GM21723 (cell line): ENCODE measurements at regions not wholly inside any gene's neighbourhood (a gene's known extent, or its start where the extent isn't known, plus 50 kb on each side); places are given as distances from the start of the nearest gene placed in this dataset.
"Not testable (repeated sequence)": the region's sequence is repeated elsewhere in the genome, so short reads cannot be mapped to it uniquely, and the experiment has no call there.

Experiments
- ATAC-seq: cut with Tn5 transposase; IDR thresholded peaks from one replicate; pipeline ENCODE4 v1.9.1; 2021; ENCODE audit warnings: mild to moderate bottlenecking, moderate library complexity; ENCODE audit not compliant: unreplicated experiment

DNA sequence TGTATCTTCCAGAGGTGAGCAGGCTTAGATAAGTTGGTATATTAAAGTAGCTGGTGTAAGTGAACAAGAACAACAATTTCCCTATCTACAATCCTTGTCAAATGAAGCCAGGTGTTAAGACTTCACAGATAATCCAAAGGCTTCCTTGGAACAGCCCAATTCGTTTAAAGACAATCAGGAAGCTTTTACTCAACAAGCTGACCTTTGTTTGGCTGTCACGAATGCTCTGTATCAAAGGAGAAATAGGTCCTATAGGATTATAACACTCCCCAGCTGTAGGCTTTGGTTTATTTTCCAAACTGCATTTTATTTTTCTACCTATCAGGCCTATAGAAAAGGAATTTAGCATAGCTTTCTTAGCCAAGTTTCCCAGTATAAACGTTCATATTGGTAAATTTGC lies 766.5 kb upstream of the GOT2 start:
- no peak for ATAC-seq

DNA sequence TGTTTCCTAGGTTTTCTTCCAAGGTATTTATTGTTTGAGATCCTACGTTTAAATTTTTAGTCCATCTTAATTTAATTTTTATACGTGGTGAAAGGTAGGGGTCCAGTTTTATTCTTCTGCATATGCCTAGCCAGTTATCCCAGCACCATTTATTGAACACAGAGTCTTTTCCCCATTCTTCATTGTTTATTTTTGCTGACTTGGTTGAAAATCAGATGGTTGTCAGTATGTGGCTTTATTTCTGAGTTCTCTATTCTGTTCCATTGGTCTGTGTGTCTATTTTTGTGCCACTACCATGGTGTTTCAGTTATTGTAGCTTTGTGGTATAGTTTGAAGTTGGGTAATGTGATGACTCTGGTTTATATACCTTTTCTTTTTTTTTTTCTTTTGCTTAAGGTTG lies 753.0 kb upstream of the GOT2 start:
- ATAC-seq, result no peak

DNA sequence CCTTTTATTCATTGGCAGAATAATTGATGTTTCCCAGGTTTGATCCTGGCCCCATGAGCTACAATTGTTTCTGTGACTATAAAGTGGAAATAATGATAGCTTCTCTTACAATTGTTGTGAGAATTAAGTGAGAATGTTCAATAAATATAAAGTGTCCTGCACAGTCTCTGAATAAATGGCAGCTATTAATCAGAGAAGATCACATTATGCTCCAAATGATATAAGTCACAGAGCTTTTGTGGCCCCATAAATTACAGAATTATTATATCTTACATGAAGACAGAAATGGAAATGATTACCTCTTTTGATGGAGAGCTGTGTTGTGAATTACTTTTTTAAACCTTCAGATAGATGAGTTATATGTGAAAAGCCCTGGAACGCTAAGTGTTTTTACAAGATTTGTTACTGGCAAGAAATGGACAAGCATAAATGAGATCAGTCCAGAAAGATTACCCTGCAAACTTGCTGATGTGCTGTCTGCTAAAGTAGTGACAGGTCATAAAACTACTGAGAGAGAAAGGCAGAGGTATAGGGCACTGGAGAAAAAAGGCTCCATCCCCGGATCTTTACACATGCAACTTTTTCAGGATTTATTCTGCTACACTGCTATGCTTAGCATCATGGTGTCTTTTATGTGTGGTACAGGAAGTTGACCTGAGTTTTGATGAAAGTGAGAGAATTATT lies 750.9 kb upstream of the GOT2 start:
- no peak for ATAC-seq

DNA sequence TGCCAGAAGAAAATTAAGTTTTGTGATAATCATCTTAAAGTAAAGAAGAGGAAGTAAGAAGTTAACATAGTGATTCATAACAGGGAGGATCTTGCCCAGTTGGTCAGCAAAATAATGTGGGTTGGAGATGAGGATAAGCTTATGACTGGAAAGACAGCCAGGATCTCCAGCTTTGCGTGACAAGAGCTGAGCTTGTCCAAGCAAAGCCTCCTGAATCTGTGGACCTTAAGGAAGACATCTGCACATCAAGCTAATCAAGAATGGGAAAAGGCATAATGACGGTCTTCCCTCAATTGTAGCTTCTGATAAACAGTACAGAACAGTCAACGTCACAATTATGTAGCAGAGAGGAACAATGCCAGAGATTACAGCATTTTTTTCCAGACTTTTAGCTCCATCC lies 744.7 kb upstream of the GOT2 start:
- no peak for ATAC-seq

DNA sequence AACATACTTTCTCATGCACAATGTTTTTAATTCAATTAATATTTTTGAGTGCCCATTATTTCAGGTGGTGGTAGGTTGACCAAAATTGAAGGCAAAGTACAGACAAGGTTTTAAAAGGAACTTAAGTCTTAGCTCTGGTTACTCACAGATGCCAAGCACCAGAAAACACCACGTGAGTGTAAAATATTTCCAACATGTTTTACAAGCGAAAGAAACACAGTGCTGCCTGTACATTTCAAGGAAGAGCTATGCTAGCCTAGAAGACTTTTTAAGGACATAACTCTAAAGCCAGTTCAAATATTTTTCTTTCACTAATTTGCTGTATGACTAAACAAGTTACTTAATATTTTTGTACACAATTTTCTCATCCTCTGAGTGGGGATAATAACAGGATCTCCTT lies 736.4 kb upstream of the GOT2 start:
- no peak for ATAC-seq

DNA sequence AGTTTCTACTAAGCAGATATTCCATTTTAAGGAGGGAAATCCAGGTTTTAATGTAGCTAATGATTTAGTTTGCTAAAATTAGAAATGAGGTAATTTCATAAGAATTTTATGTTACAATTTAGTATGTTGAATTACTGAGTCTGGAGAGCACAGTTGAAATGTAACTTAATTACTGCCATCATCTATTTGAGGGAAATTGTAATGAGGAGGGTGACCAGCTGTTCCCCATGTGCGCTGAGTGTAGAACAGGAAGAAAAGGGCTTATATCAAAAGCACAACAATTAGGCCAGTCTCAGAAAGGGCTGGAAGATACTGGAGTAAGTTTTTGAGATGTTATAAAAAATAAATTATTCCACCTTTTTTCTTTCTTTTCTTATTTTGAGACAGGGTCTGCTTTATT lies 735.1 kb upstream of the GOT2 start:
- ATAC-seq, result no peak

DNA sequence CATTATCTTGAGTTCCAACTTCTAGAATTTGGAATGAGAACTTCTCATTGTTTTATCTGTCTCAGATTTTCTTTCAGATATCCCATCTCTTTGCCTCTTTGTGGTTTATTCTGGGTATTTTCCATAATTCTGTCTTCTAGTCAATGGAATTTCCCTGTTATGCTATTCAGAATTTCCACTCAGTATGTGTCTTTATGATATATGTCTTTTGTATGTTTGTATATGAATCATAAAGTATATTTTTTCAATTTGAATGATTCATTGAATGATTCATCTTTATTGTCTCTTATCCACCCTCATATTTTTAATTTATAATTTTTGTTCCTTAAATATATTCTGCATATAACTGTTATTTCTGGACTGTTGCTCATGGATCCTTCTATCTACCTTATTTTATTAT lies 729.7 kb upstream of the GOT2 start:
- no peak for ATAC-seq

DNA sequence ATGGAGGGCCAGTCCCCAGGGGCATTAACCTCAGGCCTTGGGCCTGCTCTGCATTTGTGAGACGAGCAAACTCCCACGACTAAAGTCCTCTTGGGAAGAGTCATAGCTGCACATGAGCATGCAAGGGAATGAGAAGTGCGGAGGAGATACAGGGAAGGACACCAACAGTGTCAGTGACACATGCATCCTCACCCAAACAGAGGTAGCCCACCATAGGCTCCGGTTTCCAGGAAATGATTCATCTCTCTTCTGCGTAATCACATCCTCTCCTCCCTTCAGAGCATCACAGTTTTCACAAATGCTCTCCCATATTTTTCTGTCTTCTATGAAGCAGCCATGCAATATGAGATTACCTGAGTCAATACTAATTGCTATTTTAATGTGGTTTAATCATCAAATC lies 725.7 kb upstream of the GOT2 start:
- ATAC-seq, result no peak

DNA sequence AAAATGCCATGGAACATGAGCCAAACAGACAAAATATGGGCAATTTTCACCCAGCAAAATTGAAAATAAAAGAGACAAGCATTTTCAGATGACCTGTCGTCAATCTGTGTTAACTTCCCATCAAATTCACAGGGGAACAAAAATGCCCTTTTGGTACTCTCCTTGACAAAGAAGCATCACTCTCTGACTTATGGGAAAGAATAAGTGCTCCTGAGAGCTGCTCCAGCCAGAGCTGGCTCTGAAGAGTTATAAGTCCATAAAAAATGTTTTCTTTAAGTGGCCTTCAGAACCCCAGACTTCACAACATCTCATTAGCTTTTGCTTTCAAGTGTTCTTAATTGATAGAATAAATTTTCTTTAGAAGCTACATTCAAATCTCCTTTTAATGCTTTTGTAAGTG lies 721.4 kb upstream of the GOT2 start:
- no peak for ATAC-seq

DNA sequence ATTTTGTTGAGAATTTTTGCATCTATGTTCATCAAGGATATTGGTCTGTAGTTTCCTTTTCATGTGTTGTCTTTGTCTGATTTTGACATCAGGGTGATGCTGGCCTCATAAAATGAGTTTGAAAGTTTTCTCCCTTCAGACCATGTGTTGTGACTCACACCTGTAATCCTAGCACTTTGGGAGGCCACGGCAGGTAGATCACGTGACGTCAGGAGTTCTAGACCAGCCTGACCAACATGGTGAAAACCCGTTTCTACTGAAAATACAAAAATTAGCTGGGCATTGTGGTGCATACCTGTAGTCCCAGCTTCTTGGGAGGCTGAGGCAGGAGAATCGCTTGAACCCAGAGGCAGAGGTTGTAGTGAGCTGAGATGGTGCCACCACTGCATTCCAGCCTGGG lies 716.4 kb upstream of the GOT2 start:
- ATAC-seq, result not testable (repeated sequence)

DNA sequence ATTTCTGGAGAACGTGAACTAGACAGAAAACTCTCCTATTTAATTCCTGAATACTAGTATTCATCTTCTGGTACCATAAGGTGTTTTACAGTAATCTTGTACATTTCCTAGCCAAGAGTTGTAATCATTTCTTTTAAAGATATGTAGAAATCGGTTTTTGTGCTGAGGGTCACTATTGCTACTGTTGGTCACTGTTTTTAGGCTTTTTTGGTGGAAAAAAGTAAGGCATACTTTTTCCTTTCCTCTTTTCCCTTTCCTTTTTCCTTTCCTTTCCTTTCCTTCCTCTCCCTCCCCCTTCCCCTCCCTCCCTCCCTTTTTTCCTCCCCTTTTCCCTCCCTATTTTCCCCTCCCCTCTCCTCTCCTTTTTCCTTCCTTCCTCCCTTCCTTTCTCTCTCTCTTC lies 706.4 kb upstream of the GOT2 start:
- ATAC-seq, result no peak

DNA sequence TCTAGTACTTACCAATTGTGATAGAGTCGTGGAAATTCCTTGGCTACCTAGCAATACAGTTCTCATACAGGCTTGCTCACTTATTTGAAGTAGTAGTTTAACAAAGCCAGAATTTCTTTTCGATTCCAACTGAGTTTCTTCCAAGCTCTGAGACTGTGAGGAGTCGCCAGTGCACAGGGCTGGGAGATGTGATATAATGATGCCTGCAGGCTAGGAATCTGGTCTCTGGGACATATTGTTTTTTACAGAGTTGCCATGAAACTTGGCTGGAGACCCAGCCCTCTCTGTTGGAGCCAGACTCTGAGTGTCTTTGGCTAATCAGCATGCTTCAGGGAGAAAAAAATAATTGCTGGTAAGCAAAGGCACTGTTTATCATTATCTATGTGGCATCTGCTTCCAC lies 698.8 kb upstream of the GOT2 start:
- ATAC-seq, result no peak

DNA sequence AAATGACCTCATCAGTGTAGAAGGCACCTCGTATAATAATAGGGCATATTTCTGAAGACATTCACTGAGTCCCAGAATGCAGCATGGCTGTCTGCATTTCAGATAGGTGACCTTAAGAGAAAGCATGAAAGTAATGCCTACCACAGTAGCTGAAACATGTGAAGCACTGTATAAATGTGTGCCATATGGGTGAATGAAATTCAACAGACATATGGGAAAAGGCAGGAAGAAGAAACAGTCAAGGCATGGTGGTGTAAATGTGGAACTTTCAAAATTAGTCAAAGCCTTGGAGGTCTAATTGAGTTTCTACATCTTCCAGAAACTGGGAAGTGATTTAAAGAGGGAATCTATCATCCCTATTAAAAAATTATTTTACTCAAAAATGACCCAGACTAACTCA lies 698.2 kb upstream of the GOT2 start:
- no peak for ATAC-seq

DNA sequence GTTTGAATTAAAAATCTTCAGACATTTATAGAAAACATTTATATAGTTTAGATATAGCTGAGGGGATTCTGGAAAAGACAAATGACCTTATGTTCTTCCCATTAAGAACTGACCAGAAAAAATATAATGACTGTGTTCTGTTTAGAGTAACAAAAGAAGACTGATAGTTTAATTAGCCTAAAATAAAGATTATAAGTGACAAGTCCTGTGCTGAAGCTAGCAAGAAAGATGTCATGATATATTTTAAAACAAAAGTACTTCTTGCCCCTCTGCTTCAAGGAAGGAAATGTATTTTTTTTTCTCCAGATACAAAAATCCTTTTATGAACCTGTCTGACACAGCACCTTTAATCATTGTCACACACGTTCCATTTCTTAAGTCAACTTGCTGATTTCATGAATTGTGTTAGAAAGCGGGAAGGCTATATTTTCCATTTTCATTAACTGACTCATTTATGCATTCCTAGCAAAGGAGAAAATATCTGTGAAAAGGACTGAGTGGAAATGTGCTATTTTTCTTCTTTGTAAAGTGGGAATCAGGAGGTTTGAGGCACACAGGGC lies 690.7 kb upstream of the GOT2 start:
- ATAC-seq, result no peak

DNA sequence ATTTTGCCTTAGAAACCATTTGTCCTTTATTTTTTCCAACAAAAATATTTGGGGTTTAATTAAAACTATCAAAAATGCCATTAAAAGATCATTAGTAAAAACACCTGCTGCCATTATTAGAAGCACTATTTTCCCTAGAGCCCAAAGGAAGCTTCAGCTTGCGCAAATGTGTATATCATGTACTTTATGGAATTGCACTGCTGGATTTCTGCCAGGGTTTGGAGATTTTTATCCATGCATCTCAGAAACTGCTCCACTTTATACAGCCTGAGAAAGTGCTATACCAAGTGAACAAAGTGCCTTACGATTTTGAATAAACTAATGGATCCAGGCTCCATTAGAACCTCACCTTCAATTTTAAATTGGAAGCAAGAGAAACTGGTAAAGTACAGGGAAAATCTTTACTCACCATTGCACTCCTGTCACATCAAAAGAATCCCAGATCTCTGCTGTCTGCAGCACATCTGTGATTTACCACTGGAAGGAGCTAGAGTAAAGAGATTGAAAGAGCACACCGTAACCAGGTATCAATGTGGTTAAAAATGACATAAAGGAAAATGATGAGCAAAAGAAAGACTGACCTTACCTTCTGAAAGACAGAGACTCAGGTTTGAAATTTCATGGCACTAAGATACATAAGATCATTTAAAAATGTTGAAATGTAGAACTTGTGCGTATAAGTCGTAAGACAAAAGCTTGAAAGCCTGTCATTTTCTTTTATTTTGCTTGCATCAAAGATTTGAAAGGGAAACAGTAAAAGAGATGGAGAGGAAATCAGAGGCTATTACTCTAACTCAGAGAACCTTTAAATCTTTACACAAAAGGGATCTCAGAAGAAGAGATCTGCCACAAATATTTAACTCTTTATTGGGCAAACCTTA lies 678.1 kb upstream of the GOT2 start:
- no peak for ATAC-seq

DNA sequence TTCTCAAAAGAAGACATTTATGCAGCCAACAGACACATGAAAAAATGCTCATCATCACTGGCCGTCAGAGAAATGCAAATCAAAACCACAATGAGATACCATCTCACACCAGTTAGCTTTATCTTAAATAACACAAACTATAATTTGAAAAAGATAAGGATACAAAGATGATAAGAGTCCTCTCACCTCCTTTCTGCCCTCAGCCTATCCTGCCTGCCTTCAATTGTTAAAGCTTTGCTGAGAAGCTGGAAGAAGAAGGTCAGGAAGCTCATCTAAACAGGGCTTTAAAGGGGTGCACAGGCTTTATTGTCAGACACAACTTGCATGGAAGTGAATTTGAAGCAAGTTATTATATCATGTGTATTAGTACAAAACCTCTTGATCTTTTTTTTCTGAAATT lies 676.3 kb upstream of the GOT2 start:
- ATAC-seq, result no peak

DNA sequence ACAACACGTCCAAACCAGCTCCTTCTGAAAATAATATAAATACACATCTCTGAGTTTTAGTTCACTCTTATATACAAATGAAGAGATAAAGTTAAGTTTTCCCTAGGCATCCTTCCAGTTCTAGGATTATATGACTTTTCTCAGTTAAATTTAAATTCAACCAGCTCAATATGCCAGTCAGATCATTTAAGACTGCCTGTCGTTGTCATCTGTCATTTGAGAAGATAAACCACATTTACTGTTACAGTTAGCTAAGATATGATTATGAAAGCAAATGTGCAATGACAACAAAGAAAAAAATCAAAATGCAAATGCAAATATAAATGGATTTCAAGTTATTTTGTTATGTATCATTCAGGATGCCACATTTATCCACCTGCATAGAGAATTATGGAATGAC lies 671.7 kb upstream of the GOT2 start:
- ATAC-seq, result no peak

DNA sequence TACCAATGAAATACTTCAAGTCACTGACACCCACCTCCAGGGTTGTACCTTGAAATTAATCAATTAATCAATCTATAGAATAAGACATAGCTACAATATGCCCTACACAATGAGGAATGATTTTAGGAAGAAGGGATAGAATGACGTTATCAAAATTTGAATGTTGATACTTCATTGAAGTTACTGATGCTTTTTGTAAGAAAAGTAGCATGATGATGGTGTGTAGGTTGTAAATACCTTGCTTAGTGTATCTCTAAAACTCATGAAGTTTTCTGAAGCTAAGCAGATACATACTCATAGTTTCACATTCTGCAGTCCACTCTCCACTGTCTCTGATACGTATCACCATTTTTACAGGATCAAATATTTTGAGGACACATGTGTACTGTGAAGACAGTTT lies 670.4 kb upstream of the GOT2 start:
- ATAC-seq, result no peak

DNA sequence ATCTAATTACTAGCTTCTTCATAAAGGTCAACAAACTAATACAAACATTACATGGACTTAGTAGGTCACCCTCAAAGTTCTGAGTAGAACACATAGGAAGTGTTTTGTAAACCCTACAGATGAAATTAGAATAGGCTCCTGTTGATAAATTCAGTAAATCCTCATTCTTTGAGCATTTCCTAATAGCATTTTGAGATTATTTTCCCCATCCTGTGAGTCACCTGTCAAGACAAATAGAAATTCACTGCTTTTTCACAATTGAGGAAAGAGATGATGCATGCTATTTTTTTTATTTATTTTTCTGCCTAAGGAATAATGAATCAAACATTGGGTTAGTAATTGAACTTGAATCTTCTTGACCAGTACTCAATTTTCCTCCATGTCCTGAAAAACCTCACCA lies 666.7 kb upstream of the GOT2 start:
- no peak for ATAC-seq

DNA sequence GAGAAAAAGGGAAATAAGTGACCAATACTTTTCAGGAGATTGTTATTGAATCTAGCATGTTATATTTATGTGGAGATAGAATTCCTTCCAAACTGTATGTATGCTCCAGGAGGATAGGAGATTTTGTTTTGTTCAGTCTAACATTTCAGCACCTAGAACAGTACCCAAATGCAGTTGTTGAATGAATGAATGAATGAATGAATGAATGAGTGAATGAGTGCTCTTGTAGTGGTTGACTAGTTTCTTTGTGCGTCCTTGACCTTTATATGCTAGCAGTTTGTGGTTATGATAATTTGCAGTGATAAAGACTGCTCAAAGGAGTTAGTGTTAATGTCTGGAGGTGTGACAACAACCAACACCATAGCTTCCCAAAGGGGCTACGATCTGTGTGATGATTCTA lies 663.5 kb upstream of the GOT2 start:
- ATAC-seq, result no peak

DNA sequence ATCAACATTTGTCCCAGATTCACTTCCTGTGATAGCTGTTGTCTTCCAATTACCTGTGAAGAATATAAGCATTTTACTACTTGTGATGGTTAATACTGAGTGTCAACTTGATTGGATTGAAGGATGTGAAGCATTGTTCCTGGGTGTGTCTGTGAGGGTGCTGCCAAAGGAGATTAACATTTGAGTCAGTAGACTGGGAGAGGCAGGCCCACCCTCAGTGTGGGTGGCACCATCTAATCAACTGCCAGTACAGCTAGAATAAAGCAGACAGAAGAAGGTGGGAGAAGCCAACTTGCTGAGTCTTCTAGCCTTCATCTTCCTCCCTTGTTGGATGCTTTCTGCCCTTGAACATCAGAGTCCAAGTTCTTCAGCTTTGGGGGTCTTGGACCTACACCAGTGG lies 660.4 kb upstream of the GOT2 start:
- ATAC-seq, result no peak

DNA sequence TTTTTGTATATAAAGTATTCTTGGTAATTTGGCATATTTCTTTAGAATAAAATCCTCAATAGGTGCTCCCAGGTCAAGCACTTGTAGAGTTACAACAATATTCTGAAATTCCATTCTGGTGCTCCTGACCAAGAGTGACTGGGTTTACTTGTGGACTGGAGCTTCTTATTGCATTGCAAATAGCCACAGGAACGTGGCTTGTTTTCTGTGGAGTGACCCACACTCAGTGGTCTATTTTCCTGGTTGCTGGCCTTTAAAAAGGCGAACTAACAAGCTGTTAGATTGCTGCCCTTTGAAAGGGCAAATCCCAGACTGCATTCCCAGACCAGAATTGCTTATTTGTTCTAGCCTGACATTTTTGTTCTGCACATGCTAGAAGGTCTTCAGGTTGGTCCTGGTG lies 658.8 kb upstream of the GOT2 start:
- no peak for ATAC-seq
